NCI-H1436 (cell line): ENCODE measurements at regions not wholly inside any gene's neighbourhood (a gene's known extent, or its start where the extent isn't known, plus 50 kb on each side); places are given as distances from the start of the nearest gene placed in this dataset.

Source experiments
- DNase-seq: peaks from one replicate; lab custom pipeline; 2025; lab: John Stamatoyannopoulos, UW

DNA sequence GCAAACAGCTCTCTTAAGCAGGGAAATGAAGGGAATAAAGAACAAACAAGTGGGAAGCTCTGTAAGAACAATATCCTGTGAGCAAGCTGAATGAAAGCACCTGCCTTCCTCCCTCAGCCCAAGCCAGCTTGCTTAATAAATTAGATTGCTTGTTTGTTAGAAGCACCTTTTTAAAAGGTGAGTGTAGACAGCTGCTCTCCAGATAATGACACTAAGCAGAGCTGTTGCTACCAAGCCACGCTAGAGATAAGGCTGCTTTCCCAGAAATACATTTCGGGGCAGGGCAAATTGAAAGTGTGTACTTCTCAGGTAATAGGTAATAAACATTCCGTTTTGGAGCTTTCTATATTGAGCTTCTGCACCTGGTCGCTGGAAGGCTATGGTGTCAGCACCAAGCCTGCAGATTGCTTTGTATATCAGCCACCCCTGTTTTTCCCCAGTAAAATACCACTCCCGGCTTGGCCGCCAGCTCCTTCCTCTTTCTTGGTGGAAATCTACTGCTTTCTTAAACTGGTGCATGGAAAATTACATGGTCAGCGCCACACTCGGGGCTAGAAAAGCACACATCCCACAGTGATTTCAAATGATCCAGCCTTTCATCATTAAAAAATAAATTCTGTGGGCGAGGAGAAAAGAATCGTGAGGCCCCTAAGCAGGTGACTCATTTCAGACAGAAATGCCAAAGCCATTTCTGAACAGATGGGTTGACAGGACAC is 151.3 kb downstream of the ETS2 start:
- DNase-seq = peak; percentile 78

DNA sequence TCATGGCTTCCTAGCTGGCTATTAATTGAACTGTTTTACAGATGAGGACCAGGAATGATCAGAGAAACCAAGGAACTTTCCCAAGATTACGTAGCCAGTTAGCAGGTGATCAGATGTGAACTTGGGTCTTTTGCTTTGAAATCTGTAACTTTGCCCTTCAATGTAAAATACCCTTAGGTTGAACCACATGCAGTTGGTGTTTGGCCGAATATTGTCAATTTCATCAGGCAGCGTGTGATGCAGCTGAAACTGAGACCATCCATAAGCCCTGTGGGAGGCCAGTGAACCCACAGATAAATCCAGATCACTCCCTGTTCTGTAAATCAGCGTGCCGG is 150.8 kb downstream of the ETS2 start:
- DNase-seq = no peak

DNA sequence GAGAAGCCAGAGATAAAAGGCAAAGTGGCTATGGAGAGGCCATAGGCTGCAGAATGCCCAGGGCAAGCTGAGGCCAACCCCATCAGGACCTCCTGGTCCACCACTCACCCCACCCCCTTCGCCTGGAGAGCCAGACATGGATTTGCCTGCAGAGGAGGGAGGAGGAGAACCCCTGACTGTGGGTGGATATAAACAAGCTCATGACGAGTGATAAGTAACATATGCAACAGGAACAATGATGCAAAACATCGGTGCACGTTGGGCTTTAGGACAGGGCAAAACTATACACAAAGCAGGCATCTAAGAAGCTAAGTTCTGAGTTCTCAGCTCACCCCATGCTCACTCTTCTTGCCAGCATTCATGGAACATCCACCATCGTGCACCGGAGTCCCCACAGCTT is 150.3 kb downstream of the ETS2 start:
- no peak for DNase-seq

DNA sequence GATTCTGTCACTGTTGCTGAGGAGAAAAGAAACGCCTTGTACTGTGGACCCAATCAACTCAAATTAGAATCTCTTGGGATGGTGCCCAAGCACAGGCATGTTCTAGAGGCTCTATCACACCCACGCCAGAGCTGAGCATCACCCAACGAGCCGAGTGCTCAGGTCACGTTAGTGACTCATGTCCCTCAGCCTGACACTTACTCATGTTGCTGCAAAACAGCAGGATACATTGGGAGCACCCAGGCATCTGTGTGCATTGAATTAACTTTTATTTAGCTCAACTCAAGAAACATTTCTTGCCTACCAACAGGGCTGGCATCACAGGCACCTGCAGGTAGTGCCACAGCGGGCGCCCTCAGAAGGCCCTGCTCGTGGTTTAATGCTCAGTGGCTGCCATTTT is 149.8 kb downstream of the ETS2 start:
- DNase-seq = no peak

DNA sequence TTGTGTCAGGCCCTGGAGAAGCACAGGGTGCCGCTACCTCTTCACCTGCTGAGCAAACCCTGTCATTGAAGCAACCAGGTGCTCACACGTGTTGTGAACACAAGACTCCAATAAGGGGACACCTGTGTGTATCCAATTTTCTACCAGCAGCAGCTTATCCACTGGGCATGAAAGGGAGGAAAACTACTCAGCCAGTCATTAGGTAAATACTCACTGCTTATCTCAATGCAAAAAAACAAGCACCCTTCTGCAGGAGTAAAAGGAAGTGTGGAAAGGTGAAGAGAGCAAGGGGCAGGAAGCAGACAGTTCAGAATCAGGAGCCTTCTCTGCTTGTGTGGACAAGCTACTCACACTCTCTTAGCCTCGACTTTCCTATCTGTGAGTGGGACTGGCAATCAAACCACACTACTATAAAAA is 148.9 kb downstream of the ETS2 start:
- peak; percentile 27 for DNase-seq

DNA sequence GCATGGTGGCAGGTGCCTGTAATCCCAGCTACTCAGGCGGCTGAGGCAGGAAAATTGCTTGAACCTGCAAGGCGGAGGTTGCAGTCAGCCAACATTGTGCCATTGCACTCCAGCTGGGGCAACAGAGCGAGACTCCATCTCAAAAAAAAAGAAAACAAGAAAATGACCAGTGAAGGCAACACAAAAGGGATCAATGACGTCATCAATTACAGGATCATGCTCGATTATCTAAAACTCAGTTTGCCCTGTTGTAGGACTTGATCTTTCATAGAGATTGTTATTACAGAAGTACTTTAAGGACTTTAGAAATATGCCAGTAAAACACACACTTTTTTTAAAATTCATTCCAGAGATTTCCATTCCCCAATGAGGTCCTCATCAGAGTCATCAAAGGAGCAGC is 147.8 kb downstream of the ETS2 start:
- DNase-seq = no peak

DNA sequence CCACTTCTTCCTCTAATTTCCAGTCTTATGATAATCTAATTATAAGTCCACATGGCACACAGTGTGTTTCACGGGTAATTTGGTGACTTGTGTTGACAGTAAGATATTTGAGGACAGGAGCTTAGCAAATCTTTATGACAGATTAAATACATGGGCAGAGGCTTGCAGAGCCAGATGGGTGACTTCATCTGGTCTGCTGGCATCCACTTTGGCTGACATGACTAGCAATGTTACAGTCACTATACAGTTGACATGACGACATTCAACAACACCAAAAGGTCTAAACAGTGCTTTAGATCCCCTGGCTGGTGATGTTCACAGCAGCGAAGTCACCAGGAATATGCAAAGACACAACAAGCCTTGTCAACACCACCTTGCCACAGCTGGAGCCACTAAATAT is 147.2 kb downstream of the ETS2 start:
- no peak for DNase-seq

DNA sequence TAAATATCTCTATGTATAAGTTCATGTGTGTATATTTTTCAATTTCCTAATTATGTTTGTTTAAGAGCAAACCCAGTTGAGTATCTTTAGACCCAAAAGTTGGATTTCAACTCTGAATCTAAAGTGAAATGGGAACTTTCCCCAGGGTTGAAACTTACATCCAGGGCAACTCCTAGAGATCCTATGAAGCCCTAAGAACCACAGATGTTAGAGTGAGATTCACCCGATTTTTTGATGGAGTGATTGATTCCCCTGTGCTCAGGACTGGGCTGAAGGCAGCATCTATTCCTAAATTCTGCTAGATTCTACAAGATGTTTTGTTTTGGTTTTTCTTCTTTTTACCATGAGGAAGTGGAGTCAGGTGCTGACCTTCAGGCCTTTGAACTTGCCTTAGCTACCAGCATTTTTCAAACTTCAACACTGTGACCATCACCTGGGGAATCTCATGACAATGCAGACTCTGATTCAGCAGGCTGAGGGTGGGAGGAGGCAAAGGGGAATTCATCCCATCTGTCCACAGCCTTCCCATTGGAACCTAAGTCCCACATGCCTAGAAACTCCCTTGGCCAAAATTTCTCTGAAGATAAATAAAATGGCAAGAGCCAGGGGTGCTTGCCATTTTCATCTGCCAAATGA is 145.5 kb downstream of the ETS2 start:
- no peak for DNase-seq

DNA sequence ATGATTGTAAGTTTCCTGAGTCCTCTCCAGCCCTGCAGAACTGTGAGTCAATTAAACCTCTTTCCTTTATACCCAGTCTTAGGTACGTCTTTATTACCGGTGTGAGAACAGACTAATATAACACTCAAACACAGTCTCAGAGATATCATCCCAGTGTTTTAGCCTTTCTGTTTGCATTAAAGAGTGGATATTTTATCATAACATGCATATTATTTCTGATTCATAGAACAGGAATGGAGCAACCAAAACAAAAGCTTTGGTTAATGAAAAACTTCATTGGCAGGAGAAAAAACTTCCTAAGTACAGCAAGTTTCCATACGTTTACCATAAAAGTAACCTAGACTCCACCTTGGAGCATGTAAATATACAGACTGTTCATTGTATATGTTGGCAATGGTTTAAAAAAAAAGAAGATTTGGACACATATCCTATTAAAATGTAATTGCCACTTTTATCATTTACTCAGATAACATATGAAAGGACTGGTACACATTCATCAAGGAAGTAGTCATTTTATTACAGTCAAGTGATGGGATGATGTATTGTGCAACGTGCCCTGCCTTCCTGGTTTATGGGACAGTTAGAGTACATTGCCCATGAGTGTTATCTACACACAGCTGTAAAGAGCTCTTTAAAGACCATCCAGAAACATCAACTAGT is 144.8 kb downstream of the ETS2 start:
- DNase-seq = no peak

DNA sequence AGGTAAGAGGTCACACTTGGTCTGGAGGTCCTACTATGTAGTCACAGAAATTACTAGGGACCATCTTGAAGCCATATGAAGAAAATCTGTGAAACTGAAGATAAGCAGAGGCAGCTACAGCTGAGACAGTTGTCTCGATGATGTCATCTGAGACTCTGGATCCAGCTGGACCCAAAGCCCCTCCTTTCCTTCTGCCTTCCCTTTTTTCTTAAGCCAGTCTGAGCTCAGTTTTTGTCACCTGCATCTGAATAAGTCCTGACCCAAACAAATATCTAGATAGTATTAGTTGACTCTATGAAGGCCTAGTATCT is 143.3 kb downstream of the ETS2 start:
- no peak for DNase-seq

DNA sequence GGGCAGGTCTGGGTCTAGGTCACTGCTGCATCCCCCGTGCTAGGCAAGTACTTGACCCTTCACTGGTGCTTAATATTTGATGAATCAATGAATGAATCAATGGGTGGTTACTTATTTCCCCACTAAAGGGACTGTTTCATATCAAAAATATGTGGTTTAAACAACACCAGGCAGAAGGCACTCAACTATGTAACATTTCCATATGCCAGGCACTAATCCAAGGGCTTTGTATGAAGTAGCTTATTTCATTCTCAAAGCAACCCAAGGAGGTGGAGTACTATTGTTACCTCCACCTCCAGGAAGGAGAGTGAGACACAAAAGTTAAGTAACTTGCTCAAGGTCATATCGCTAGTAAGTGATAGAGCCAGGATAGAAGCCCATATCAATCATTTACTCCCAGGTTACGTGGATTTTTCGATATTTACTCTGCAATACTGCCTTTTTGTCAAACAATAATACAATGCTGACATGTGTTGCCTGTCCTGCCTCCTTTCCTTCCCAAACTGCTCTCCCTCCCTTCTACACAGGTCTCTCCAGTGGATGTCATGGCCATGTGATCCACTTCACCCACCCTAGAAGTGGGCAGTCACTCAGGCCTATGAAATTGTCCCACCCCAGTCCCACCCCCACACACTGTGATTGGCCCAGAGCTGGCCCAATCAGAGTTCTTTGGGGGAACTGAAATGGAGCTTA is 142.8 kb downstream of the ETS2 start:
- no peak for DNase-seq

DNA sequence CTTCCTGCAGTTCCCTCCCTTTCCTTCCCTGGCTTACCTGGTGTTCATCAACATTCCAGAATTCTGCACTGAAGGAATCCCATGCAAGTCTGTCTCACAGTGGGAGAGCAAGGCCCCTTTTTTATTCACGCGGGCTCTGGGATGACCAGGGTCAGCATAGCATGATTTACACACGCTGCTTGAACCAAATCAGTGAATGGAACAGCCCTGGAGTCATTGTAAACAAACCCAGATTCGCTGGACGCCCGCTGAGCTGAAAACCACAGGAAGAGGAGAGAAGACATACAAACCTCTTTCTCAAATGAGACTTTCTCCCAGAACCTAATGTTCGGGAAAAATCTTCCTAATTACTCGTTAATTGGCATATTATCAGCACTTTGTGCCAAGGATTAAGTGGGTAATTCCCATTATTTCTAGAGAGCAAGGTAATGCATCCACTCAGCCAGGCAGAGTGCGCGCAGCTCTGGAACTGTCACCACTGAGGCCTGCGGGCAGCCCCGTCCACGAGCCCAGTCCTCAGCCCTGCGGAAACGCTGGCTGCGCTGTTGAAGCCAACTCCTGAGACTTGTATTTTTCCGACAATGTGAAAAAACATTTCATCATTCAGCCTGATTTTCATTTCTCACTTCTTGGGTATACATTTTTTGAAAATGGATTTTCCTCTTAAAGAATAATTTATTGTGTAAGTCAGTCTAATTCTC is 140.0 kb downstream of the ETS2 start:
- no peak for DNase-seq

DNA sequence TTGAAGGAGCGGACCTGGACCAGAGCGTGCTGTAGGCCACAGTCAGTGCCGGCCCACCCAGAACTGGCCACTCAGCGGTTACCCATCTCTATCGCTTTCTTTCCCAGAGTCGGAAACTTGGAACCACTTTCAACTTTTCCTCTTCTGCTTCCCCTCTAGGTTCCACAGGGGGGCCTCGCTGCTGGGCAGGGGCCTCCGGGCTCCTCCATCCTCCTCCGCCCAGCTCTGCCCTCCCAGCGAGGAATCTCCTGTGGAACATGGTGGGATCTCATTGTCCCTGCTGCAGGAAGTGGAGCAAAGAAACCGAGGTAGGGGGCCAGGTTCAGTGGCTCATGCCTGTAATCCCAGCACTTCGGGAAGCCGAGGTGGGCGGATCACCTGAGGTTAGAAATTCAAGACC is 139.2 kb downstream of the ETS2 start:
- DNase-seq = no peak

DNA sequence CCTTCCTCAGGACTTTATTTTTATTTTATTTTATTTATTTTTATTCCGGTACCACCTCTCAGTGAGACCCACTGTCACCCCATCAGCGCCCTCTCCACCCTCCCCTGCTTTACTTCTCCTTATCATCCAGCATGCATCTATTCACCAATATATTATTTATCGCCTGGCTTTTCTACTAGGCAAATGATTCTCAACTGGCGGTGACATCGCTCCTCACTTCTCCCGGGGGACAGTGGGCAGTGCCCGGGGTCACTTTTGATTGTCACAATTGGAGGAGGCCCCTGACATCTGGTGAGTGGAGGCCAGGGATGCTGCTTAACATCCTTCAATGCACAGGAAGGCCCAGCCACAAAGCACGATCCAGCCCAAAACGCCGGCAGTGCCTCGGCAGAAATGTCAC is 138.7 kb downstream of the ETS2 start:
- no peak for DNase-seq

DNA sequence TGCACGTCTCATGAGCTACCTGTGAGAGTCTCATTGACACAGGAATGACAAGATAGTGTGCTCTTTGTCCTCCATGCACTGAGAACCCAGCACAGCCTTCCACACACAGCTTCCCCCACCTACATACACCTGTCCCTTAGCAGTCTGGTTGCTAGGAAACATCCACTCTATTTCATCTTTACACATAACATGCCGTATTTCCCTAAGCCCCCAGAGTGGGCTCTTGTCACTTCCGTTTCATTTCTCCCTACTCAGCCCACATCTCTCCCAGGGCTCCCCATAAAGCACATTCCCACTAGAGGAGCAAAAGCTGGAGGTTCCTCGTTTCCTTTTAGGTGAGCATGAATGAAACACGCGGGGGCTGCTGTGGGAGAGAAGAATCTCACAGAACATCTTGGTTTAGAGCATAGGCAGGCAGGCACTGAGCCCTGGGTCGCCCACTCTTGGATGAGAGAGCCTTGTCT is 137.1 kb downstream of the ETS2 start:
- DNase-seq = peak; percentile 40

DNA sequence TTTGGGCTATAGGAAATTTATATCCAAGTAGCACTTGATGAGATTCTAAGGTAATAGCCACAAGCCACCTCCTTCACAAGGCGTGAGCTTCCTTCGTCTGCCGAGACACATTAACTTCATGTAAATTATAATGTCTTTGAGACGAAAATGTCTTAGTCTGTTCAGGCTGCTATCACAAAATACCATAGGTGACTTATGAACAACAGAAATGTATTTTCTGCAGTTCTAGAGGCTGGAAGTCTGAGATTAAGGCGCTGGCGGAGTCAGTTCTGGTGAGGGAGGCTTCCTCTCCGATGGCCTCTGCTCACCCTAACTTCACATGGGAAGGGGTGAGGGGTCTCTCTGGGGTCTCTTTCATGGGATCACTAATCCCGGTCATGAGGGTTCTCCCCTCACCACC is 133.0 kb downstream of the ETS2 start:
- no peak for DNase-seq

DNA sequence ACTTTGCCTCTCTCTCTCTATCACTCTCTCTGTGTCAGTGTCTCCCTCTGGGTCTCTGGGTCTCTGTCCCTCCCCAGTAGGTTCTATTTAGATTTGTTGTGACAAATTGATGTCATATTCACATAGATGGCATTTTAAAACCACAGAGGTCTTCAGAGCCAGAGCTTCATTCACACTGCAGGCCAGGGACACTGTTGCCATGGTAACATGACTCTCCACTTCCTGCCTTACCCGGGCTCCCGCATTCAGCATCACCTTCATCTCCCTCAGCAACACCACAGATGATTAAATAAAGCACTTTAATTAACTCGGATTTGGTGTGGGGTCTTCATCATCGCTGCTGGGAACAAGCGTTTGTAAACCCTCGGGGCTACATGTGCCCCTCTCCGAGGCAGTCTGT is 132.6 kb downstream of the ETS2 start:
- DNase-seq = peak; percentile 33

DNA sequence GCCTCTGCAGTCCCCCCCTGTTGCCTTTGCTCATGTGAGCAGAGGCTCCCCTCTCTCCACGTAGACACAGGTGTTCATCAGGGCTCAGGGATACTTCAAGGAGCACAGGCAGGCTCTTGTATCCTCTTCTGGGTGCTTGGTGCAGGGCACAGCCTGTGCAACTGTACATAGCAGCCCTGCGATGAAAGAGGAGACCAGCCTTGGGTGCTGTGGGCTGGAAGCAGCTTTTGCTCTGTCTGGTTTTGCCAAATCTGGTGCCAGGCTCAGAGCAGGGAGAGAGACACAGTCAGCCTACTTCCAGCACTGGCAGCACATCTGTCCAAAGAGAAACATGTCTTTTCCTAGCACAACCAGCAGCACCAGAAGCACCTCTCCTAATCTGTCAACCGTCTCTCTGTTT is 132.1 kb downstream of the ETS2 start:
- DNase-seq = no peak

DNA sequence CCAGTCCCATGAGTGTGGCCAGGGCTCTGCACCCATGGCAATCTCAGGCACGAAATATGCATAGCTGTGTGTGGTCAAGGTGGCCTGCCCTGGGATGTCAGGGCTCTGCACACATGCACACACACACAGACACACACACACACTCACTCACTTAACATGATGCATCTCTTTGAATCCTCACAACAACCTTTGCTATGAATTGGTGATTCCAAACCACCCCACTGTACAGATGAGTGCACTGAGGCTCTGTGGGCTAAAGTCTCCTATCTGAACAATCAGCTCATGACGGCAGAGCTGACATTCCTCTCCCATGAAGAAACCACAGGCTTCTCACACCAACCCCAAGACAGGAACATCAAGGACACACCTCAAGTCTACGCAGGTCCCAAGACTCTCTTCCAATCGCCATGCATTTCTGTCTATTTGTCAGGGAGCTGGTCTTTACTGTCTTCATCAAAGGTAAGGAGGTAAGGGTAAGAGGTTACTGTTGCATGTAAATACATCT is 131.6 kb downstream of the ETS2 start:
- DNase-seq = no peak

DNA sequence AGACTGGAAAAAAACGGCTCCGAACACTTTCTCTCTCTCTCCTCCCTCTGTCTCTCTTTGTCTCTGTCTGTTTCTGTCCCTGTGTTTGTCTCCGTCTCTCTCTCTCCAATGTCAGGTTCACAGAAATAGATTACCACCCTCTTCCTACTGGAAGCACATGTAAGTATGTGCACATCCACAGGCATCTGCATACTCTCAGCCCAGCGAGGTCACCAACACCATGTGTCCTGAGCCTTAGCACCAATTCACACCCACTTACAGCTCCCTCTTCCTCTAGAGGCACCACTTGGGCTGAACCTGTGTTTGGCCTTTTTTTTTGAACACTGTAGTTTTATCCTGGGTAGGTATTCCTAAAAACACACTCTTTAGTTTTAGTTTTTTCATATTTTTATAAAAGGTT is 130.5 kb downstream of the ETS2 start:
- DNase-seq = no peak

DNA sequence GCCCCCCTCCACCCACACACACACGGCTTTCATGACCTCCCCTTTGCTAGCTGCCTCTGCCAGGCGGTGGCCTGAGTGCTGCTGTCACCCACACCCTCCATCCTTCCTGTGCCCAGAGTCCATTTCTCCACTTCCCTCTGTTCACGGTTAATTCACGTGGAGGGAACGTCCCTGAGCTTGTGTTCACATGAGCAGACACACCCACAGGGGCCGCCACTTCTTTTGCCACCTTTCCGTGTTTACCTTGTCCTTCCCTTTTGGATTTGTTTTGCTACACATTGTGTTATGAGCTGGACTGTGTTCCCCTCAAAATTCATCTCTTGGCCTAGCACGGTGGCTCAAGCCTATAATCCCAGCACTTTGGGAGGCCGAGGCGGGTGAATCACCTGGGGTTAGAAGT is 128.0 kb downstream of the ETS2 start:
- DNase-seq = no peak

DNA sequence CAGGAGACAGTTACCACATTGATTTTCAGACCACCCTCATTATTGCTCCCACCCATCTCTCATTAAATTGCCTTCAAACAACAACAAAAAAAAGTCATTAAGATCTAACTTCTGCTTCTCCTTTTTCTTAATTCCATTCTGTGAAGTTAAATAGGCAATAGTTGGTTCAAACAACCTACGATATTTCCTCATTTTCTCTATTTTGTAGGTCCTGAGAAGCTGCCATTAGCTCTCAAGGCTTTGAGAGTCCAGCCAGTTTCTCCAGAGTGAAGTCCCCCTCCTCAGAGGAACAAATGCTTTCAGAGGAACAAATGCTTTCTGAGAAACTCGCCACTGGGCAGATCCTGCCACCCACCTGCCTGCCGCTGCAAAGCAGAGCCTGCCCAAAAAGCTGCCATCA is 125.6 kb downstream of the ETS2 start:
- DNase-seq = no peak
